GM19043 (cell line): ENCODE measurements at regions not wholly inside any gene's neighbourhood (a gene's known extent, or its start where the extent isn't known, plus 50 kb on each side); places are given as distances from the start of the nearest gene placed in this dataset.
A peak's percentile ranks its signal among the peaks of the same experiment; 100 is the strongest.

Source experiments
- ATAC-seq: cut with Tn5 transposase; IDR thresholded peaks from one replicate; pipeline ENCODE4 v1.9.1; 2021; ENCODE audit warnings: low read depth; ENCODE audit not compliant: unreplicated experiment

DNA sequence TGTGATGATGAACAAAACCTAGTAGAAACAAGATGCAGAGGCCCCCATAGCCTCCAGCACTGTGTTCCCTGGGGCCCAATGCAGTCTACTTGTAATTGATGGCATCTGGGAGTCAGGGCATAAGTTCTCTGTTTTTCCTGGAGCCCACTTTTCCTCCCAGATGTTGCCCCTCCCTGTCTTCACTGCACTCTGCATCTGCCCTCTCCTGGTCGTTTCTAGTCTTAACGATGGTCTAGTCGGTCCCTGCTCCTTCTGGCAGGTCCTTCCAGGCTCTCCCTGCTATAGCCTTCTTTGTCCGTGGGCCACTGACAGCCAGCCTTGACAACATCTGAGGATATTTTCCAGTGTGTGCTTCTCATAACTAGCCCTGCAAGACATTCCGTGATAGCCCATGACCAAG, 208.3 kb downstream of the GXYLT1 start:
- no peak for ATAC-seq

DNA sequence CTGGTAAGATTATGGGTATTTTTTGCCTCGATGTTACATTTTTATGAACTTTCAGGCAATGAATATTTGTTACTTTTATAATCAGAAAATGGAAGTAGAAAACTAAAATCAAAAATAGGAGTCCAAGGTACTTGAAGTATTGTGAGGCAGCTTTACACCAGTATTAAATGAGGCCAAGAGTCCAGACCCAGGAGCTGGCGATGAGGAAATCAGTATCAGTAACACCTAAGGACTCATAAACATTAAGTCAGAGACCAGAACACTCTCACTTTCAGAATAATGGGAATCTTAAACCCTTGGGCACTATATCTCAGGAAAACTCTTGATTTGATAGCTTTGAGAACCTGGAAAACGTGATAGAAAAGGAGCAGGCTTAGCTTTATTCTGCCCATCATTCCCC, 208.8 kb downstream of the GXYLT1 start:
- ATAC-seq, result no peak

DNA sequence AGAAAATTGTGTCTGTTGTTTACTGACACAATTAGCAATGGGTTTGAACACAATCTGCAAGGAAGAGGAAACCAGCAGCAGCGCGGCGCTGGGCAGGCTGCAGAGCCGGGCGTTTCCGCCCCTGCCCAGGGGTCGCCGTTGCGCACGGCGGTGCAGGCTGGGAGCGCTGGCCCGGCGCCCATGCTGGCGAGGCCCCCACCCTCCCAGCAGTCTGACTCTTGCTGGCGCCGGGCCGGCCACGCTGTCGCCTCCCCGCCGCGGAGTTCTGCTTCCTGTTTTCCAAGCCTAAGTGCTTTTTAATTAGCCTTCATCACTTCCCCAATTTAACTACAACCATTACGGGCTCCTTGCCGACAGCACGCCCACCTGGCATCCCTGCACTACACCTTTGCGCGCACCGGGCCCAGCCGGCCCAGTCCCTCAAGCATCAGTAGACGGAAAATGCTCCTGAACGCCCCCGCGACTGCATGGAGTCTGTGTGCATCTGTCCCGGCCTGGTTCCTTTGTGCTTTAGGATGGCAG, 212.1 kb downstream of the GXYLT1 start:
- ATAC-seq, result peak; percentile 51

DNA sequence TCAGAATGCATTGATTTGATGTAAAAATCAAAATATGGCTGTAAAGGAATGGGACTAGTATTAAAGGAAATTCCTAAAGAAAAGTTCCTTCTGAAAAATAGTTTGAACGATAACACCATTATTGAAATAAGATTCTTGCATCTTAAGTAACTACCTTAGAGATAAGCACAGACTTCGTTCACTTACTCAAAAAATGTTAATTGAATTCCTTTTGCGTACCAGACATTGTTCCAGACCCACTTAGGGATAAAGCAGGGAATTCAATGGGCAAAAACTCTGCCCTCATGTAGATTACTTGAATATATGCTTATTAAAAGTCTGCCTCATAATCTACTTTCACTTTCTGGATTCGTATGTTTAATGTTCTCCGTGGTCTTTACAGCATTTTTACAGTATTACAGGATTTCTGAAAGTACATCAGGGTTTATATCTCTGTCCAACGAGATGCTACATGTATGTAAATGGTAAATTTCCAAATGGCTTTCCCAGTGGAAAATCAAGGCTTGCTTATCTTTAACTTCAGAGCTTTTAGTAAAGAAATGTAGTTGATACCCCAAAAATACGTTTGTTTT, 213.7 kb downstream of the GXYLT1 start:
- no peak for ATAC-seq

DNA sequence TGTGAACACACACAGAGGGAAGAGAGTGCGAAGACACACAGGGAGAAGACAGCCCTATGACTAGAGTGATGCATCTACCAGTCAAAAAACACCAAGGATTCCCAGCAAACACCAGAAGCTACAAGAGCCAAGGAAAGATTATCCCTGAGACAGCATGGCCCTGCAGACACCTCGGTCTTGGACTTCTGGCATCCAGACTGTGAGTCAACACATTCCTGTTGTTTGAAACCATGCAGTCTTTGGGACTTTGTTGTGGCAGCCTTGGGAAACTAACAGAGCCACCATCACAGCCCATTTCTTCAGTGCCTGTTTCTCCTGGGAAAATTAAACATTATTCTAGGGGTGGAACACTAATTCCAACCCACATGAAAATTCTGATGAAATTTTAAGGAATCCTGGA, 220.6 kb downstream of the GXYLT1 start:
- no peak for ATAC-seq

DNA sequence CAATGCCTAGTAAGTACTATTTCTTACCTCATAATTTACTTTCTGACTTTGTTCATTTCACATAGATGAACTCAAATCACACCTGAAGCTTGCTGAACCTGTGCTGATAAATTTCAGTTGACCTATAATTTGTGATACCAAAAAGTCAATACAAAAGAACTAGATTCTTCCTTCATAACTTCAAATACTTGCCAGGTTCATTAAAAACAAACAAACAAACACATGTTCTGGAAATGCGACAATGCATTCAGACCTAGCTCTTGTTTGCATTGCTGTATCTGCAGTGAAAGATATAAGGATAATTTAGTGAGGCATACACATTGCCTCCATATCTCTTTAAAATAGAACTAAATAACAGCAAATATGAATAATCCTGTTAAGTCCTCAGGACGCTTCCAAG, 221.3 kb downstream of the GXYLT1 start:
- ATAC-seq, result no peak

DNA sequence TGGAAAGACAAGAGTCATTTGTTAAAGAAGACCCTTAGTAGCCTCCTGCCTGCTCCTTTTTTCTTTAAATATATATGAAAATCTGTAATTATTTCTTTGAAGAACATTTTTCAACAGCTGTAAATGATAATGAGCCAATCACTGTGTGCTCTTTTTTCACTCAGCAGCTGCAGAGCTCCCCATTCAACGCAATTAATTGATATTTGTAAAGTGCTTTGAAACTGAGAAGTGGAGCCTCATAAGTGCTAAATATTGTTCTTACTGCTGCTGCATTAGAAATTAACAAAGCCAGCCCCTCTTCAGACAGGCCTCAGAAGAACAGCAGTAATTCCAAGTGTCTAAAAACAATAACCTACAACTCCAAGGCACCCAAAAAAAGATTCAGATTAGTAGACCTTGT, 224.3 kb downstream of the GXYLT1 start:
- ATAC-seq, result no peak

DNA sequence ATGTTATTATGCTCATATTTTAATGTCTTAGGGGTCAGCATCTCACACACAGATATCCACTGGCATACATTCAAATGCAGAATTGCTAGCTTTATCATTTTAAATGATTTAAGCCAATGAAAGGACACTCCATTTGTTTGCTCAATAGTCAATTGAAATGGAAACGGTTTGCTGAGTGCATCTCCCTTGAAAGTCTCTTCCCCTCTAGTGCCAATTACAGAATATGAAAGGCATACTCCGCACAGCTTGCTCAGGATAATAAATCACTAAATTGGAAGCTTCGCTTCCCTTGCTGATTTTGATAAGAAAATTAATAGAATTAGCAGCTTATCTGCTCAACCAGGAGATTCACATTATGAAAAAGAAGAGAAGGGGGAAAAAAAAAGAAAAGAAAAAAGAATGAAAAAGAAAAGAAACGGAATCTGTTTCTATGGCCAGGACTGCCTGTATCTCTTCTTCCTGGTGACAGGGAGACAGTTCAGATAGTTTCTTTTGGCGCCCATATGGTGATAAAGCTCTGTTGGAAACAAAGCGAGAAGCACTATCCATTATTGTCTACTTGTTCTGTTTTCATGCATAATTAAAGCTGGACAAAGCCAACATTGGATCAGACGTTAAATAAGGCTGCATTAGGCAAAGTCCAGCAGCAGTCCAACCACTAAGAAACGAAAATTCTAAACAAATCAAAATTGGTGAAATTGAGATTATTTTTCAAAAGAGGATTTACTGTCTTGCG, 225.0 kb downstream of the GXYLT1 start:
- no peak for ATAC-seq

DNA sequence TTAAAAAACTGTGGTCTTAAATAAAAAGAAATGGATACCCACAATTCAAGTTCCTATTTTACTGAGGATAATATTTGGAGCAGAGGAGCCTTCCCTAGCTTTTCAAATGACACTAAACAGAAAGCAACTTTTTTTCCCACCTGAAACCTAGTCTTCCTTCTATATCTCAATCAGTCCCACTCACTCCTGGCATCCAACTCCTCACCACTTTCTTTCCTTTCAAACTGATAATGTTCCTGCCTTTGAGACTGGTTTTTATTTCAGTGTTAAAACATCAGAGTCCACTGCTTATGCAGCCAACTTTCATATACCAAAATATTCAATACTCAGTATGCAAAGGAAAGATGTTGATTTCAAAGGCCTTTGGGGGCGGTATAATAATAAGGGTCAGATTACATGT, 225.6 kb downstream of the GXYLT1 start:
- ATAC-seq, result no peak

DNA sequence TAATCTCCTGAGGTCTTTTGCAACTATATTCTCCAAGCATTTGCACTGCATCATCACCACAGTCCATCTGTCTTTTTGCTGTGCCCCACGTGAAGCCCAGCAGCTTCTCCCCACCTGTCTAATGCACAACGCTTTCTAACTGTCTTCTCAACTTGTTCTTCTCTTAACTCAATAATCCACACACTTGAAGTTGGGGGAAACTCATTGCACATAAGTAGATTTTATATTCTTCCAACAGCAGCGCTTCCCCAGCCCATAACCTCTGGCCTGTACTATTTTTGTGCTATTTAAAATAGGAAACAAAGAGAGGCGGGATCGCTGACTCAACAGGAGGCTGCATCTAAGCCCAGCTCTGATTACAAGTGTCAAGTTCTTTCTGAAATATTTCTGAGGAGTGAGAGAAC, 226.7 kb downstream of the GXYLT1 start:
- no peak for ATAC-seq

DNA sequence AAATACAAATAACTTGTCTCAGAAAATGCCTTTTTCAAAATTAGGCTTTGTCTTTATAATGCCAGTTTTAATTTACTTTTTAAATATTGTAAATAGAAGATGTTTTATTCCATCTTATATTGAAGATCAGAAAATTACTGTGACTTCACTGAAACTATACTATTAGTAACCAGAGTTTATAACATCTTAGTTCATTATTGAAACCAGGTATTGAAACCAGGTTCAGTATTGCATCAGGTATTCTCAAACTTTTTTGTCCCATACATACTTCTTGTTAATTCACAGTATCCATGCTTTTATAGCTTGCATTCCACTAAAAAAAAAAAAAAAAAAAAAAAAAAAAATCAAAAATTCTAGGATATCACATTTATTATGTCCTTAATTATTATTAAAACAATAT, 227.5 kb downstream of the GXYLT1 start:
- no peak for ATAC-seq

DNA sequence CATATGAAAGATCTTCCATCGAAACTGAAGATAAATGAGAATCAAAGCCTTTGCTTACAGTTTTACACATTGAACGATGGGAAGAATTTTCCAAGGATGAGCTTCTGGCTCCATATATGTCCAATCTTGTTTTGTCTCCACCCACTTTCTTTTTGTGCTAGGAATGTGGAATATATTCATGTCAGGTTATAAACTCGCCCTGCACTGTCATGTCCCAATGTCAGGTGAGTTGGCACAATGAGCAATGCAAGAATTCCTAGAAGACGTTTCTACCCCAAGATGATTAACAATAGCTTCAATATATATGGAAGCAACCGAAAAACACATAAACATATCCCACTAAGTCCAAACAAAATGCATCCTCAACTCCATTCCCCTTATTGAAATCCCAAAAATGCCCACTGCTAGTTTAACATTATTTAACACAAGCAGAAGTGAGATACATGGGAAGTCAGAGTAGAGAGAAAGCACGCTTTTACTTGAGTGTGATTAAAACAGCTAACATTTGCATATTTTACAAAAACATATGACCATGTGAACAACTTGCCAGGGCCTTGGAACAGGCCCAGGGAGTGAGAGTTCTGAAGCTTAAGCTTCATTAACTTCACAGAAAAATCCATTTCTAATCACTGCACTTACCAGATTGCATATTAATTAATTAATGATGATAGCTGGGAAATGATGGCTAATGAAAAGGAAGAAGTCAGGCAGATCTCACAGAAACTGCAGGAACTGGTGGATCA, 233.9 kb downstream of the GXYLT1 start:
- no peak for ATAC-seq

DNA sequence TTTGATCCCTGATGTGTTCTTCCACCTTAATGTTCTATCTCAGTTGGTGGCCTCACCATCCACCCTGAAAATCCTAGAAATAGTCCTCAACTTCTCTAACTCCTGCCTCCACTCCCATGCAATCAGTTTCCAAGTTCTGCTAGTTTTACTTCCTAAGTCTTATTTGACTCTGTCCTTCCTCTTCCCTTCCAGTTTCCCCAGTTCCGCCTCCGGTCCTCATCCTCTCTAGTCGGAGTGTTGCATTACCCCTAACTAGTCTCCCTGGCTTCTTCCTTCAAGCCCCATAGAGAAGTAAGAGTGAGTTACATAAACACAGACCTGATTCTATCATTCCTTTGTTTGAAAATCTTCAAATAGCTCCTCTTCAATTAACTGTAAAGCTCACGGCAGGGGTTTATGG, 236.5 kb downstream of the GXYLT1 start:
- ATAC-seq, result no peak

DNA sequence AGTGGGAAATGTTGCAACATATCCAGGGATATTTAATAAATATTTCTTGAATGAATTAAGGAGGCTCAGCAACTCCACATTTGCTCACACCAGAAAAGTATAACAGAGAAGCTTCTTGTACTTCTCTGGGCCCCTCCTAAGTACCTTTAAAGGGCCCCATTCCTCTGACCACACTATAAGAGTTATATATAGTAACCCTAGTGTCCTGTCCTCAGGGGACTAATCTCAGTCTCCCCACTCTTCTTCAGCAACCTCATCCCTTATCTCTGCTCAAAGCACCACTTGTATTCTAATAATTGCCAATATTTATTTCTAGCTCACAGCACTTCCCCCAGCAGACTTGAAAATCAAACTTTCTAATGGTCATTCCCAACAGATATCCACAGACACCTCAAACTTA, 237.1 kb downstream of the GXYLT1 start:
- no peak for ATAC-seq

DNA sequence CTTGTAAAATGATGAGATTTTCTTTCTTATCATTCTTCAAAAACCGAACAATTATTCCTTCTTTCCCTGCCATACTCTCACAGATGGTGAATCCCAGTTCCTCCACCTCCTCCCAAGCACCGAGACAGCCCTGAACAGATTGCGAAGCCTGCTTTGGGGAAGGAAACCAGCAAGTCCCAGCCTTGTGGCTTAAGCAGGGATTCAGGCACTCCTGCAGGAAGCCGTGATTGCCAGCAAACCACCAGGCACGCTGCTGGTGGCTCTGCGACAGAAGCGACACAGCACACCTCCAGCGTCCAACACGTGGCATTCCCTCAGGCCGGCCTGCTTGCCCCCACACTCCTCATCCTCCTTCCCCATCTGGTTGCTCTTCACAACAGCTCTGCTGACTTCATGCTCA, 237.7 kb downstream of the GXYLT1 start:
- ATAC-seq, result no peak

DNA sequence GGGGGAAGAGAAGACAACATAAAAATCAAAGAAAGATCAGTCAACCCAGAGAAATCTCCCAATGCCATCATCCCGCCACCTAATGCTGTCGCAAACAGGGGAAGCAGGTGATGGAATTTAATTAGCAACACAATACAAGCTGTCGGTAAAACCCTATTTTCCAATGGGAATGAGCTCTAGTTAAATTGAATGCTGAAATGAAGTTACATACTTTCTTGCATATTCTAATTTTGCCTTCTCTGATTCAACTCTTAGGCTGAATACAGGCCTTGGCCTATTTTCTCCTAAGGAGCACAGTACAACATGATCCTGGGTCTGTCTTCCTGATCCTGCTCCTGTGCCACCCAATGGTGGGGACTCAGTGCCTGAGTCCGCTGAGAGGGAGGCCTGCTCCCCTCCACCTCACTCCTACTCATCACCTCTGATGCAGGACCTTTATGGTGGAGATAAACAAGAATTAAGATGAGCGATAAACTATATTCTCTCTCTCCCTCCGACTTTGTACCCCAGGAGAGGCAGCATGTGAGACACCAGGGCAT, 238.8 kb downstream of the GXYLT1 start:
- ATAC-seq, result no peak

DNA sequence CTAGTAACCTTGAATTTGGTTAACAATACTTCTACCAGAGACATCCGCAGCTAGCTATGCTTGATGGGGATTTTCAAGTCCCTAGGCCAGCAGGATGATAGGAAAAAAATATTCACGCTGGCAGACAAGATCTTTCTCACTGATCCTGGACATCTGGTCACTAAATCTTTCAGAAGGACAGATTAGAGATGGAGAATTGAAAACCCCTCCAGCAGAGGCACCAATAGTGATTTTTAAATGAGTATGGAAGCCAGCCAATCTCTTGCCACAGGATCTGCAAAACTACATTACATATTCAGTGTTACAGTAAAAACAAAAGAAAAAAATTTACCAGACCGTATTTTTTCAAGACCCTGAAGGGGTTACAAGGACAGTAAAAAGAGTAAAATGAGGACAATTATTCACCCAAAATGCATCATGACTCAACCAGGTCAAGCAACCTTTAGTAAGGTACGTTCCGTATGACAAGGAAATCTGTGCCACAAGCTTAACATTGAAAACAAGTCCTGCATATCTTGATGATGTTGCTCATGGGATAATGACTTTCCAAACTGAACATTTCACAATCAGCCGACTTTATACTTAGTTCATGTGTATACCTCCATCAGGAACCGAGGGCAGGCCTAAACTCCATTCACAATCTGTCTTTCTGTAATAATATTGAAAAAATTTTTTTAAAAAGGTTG, 239.5 kb downstream of the GXYLT1 start:
- ATAC-seq, result no peak

DNA sequence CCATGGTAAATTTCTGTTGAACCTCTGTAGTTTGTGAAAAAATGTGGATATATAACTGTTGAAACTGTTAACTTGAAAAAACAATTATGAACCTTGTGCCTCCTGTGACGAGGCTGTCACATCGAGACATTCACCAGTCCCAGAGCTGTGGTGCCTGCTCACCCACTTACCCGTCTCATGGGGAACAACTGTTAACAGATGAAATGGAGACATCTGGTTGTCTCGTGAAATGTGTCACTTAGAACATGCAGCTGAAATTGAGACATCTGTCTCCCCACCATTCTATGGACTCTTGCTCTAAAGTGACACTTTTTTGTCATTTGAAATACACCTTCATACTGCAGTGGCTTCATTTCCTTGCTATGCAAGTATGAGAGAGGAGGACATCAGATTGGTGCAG, 240.6 kb downstream of the GXYLT1 start:
- ATAC-seq, result no peak

DNA sequence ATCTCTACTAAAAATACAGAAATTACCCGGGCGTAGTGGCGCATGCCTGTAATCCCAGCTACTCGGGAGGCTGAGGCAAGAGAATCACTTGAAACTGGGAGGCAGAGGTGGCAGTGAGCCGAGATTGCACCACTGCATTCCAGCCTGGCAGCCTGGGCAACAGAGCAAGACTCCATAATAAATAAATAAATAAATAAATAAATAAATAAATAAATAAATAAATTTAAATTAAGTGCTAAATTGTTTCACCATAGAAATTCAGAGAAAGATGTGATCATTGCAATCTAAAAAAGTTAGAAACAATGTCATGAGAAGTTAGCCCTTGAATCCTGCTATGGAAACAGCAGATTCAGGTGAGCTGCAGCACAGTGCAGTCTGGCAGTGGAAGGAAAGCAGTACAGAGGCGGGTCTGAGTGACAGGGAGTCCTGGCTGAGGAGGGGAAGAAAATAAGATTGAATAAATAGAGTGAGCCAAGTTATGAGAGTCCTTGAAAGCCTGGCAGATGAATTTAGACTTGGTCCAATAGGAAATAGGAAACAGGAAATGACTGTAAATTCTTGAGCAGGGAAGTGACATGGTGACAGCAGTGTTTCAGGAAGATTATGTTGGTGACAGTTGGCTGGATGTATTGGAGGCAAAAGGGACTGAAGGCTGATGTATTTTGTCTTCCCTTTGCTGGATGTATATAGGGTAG, 241.5 kb downstream of the GXYLT1 start:
- ATAC-seq, result no peak

DNA sequence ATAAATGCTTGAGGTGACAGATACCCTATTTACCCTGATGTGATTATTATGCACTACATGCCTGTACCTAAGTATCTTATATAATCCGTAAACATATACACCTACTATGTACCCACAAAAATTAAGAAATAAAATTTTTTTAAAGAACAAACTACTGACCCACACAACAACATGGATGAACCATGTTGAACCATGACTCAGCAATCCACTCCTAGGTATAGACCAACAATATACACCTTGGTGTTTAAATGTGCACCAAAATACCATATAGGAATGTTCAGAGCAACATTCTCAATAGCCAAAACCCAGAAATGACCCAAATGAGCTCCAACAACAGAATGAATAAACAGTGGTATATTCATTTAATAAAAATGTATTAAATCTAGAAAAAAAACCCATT, 245.1 kb downstream of the GXYLT1 start:
- no peak for ATAC-seq
